ENCODE measurements at regions not wholly inside any gene's neighbourhood (a gene's known extent, or its start where the extent isn't known, plus 50 kb on each side); places are given as distances from the start of the nearest gene placed in this dataset.

DNA sequence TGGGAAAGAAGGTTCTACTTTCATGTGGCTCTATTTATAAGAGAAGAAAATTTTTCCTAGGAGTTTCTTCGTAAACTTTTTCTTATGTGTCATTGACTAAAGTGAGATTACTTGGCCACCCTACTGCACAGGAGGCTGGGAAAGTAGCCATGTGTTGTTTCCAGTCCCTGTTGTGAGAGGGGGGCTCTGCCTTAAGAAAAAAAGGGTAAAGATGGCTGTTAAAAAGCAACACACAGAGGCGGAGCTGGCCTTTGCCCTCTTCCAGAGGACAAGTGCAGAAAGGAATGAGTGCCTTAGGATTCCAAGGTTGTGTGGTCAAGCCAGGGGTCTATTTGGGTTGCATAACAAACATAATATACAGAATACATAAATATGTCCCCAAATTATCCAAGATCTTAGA lies 230.0 kb upstream of the CXCR4 start:
- TF ChIP-seq, protein P1, sequence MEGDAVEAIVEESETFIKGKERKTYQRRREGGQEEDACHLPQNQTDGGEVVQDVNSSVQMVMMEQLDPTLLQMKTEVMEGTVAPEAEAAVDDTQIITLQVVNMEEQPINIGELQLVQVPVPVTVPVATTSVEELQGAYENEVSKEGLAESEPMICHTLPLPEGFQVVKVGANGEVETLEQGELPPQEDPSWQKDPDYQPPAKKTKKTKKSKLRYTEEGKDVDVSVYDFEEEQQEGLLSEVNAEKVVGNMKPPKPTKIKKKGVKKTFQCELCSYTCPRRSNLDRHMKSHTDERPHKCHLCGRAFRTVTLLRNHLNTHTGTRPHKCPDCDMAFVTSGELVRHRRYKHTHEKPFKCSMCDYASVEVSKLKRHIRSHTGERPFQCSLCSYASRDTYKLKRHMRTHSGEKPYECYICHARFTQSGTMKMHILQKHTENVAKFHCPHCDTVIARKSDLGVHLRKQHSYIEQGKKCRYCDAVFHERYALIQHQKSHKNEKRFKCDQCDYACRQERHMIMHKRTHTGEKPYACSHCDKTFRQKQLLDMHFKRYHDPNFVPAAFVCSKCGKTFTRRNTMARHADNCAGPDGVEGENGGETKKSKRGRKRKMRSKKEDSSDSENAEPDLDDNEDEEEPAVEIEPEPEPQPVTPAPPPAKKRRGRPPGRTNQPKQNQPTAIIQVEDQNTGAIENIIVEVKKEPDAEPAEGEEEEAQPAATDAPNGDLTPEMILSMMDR (IDR thresholded peaks at IDR 0.05; ENCODE audit: borderline replicate concordance, control extremely low read depth, extremely low read depth, insufficient read depth, missing control alignments), result no peak
- in situ Hi-C loops (cut with MboI; ENCODE audit: low sequenced_read_pairs, unreplicated experiment), result no loop called here
- DNase-seq (ENCODE audit: low spot score), result no peak

GRCh38 chr2:136344339-136344738 lies 226.4 kb upstream of the CXCR4 start:
- TF ChIP-seq, protein P1 (IDR thresholded peaks at IDR 0.05; ENCODE audit: borderline replicate concordance, control extremely low read depth, extremely low read depth, insufficient read depth, missing control alignments), result no peak
- in situ Hi-C loops (cut with MboI; ENCODE audit: low sequenced_read_pairs, unreplicated experiment), result no loop called here
- DNase-seq (ENCODE audit: low spot score), result no peak

DNA sequence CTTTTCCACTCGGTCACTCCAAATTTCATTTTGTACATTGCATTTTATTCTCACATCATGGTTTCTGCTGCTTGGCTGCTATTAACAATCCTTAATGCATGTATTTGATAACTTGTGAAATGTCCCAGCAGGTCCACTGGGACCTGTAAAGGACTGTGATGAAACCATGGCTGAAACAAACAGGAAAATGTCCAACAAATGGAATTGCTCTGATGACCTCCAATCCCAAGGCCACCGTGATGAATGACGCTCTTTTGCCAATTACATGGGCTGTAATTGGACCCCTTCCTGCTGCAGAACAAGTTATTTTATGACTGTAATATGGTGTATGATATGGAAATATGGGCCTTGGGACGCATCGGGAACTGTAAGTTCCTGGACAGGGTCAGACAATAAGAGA lies 224.2 kb upstream of the CXCR4 start:
- DNase-seq (ENCODE audit: low spot score), result no peak
- TF ChIP-seq, protein P1 (IDR thresholded peaks at IDR 0.05; ENCODE audit: borderline replicate concordance, control extremely low read depth, extremely low read depth, insufficient read depth, missing control alignments), result no peak
- in situ Hi-C loops (cut with MboI; ENCODE audit: low sequenced_read_pairs, unreplicated experiment), result no loop called here

GRCh38 chr2:136334967-136335366 lies 217.0 kb upstream of the CXCR4 start:
- in situ Hi-C loops (cut with MboI; ENCODE audit: low sequenced_read_pairs, unreplicated experiment), result no loop called here
- DNase-seq (ENCODE audit: low spot score), result no peak
- TF ChIP-seq, protein P1 (IDR thresholded peaks at IDR 0.05; ENCODE audit: borderline replicate concordance, control extremely low read depth, extremely low read depth, insufficient read depth, missing control alignments), result no peak

DNA sequence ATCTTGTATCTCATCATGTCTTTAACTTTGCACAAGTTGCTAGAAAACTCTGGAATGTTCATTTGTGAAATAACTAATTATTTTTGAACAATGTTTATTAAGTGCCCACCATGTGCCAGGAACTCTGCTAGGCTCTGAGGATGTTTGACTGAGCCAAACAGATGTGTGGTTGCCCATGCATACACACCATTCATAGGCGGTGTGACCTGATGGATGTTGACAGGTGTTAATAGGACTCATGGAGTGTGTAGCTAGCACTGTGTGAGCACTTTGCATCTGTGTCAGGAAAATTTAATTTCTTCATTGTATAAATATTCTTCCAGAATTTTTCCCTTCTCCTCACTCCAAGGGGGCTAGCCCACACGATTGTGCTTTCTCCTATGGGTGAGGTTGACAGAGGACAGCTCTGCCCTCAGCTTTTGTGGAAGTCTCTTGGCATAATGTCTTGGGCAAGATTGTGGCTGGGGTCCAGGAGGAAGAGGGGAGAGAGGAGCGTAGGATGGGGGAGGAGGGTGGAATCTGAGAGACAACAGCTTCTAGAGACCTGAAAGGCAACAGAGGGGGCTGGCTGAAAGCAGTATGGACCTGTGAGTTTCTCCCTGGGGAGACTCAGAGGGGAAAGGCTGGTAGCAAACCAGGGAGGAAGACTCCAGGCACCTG lies 214.6 kb upstream of the CXCR4 start:
- in situ Hi-C loops (cut with MboI; ENCODE audit: low sequenced_read_pairs, unreplicated experiment), result no loop called here
- TF ChIP-seq, protein P1 (IDR thresholded peaks at IDR 0.05; ENCODE audit: borderline replicate concordance, control extremely low read depth, extremely low read depth, insufficient read depth, missing control alignments), result no peak

DNA sequence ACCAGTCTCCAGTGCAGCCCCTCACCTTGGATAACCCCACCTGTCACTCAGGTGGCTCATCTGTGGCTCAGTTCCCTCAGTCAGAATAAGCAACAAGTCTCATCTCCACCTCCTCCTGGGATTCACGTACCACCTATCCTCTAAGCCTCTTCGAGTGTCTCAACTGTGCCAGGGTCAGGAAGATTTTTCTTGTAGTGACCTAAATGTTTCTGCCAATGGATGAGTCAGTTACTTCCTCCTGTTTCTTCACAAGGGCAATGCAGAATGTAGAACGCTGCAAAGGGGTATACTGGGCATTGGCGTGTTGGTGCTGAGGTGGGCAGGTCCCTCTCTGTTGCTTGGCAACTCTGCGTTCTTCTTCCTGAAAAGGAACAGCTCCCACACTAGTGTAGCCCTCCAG lies 213.3 kb upstream of the CXCR4 start:
- DNase-seq (ENCODE audit: low spot score), result no peak
- in situ Hi-C loops (cut with MboI; ENCODE audit: low sequenced_read_pairs, unreplicated experiment), result no loop called here
- TF ChIP-seq, protein P1 (IDR thresholded peaks at IDR 0.05; ENCODE audit: borderline replicate concordance, control extremely low read depth, extremely low read depth, insufficient read depth, missing control alignments), result no peak

More for the DNA sequence above, 214.6 kb upstream of the CXCR4 start:
- DNase-seq (ENCODE audit: low spot score), result no peak
